CD4-positive, alpha-beta T cell (primary cell): ENCODE measurements at regions not wholly inside any gene's neighbourhood (a gene's known extent, or its start where the extent isn't known, plus 50 kb on each side); places are given as distances from the start of the nearest gene placed in this dataset.

Experiments
- ATAC-seq: fragments of 200-7000 bp; cut with Tn5 transposase; one replicate; pipeline ENCODE4 v1.10.0; 2022; ENCODE audit warnings: mild to moderate bottlenecking; ENCODE audit not compliant: poor library complexity
- CTCF ChIA-PET: fragments of 350-600 bp; sonication (Branson Sonifier 250); formaldehyde crosslinking; loops from one replicate; lab custom pipeline; 2021; ENCODE audit warnings: antibody characterized with exemption, inconsistent platforms; lab: Charles Lee
- POLR2A ChIA-PET: fragments of 350-600 bp; sonication (Branson Sonifier 250); formaldehyde crosslinking; loops from one replicate; lab custom pipeline; 2021; ENCODE audit warnings: antibody characterized with exemption, inconsistent platforms; lab: Charles Lee
- DNase-seq, 14 experiments: peaks; one replicate each; pipeline ENCODE4 v3.0.0-alpha.2; 2013 to 2020; ENCODE audit warnings: mixed read lengths in 2 of 14
- H3K27ac ChIP-seq, 2 donors: one replicate each; pipeline versions ENCODE4 v1.5.1 to v1.7.0; 2013; ENCODE audit warnings: low read length in 2 of 2, low read depth in 1 of 2, mild to moderate bottlenecking in 1 of 2
- H3K27me3 ChIP-seq, 2 experiments: 1 replicate in 1 of 2; 2 replicates in 1 of 2; pipeline versions ENCODE4 v1.6.1 to v1.7.0; 2013; ENCODE audit warnings: low read length in 2 of 2, control low read depth in 1 of 2, mild to moderate bottlenecking in 1 of 2, moderate library complexity in 1 of 2; ENCODE audit not compliant: insufficient read depth in 2 of 2, control insufficient read depth in 1 of 2
- H3K36me3 ChIP-seq: one replicate; pipeline ENCODE4 v1.6.1; 2013; ENCODE audit warnings: low read length, control low read depth; ENCODE audit not compliant: insufficient read depth
- H3K4me1 ChIP-seq: one replicate; pipeline ENCODE4 v1.6.1; 2013; ENCODE audit warnings: low read length, control low read depth; ENCODE audit not compliant: insufficient read depth
- H3K4me3 ChIP-seq: one replicate; pipeline ENCODE4 v1.5.1; 2013; ENCODE audit warnings: mild to moderate bottlenecking, low read length, moderate library complexity
- H3K9me3 ChIP-seq, 2 experiments: 1 replicate in 1 of 2; 2 replicates in 1 of 2; pipeline versions ENCODE4 v1.6.1 to v1.7.0; 2013; ENCODE audit warnings: low read length in 2 of 2, mild to moderate bottlenecking in 2 of 2, control low read depth in 1 of 2, moderate library complexity in 1 of 2; ENCODE audit not compliant: control insufficient read depth in 1 of 2, insufficient read depth in 1 of 2
- H3K27ac Mint-ChIP-seq: one replicate; pipeline ENCODE4 v1.8.0; 2020; ENCODE audit warnings: mixed read lengths
- H3K27me3 Mint-ChIP-seq: one replicate; pipeline ENCODE4 v1.8.0; 2021; ENCODE audit warnings: mixed read lengths
- H3K36me3 Mint-ChIP-seq: one replicate; pipeline ENCODE4 v1.8.0; 2021; ENCODE audit warnings: low read depth, mixed read lengths
- H3K4me1 Mint-ChIP-seq: one replicate; pipeline ENCODE4 v1.8.0; 2021; ENCODE audit warnings: low read depth, mixed read lengths
- H3K4me3 Mint-ChIP-seq: one replicate; pipeline ENCODE4 v1.8.0; 2020; ENCODE audit warnings: mild to moderate bottlenecking, mixed read lengths
- H3K9me3 Mint-ChIP-seq: one replicate; pipeline ENCODE4 v1.8.0; 2020; ENCODE audit warnings: mixed read lengths
- intact Hi-C, 2 experiments: fragments of 100-400 bp; cut with DNase I in 1 of 2; cut with micrococcal nuclease in 1 of 2; formaldehyde crosslinking; loops; one replicate each; pipeline versions ENCODE4 v1.15.1 to v1.9.0; 2023 to 2025; cut with DNase I, micrococcal nuclease
- TF ChIP-seq, protein P1 (sequence below): fragments of 200-600 bp; IDR thresholded peaks from one replicate; pipeline ENCODE4 v1.8.0; 2022; ENCODE audit warnings: antibody characterized with exemption, mild to moderate bottlenecking

DNA sequence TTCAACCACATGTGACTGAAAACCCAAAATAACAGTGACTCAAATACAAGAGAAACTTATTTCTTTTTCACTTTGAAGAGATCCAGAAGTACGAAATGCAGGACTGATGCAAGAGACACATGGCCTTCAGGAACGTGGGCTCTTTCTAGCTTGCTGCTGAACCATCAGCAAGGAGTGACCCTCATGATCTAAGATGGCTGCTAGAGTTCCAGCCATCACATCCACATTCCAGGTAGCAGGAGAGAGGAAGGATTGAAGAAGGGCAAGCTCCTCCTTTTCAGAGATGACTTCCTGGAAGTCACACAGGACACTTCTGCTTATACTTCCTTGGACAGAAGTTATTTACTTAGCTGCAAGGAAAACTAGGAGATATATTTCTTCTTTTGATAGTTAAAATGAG, 67.6 kb upstream of the BCL11B start:
- H3K27me3 Mint-ChIP-seq = peaks cover 34% of the 10 kb centered on the region
- Histone ChIP-seq H3K9me3 (peaks cover 0 to 5% of the 10 kb centered on the region in 2 experiments), H3K4me1 (no peaks in the 10 kb centered on the region), H3K27me3 (peaks cover 0 to 22% of the 10 kb centered on the region in 2 experiments), H3K36me3 (no peaks in the 10 kb centered on the region), H3K4me3 (no peak overlapping the region), H3K27ac (no peak overlapping the region)
- H3K4me3 Mint-ChIP-seq = no peak overlapping the region
- DNase-seq (no peak), ATAC-seq (no peak)
- no peaks in the 10 kb centered on the region for H3K4me1 Mint-ChIP-seq
- CTCF ChIA-PET = no interaction called here
- intact Hi-C loops = no loop called here
- POLR2A ChIA-PET = no interaction called here
- H3K27ac Mint-ChIP-seq = no peak overlapping the region
- H3K36me3 Mint-ChIP-seq = no peaks in the 10 kb centered on the region
- TF ChIP-seq, protein P1, sequence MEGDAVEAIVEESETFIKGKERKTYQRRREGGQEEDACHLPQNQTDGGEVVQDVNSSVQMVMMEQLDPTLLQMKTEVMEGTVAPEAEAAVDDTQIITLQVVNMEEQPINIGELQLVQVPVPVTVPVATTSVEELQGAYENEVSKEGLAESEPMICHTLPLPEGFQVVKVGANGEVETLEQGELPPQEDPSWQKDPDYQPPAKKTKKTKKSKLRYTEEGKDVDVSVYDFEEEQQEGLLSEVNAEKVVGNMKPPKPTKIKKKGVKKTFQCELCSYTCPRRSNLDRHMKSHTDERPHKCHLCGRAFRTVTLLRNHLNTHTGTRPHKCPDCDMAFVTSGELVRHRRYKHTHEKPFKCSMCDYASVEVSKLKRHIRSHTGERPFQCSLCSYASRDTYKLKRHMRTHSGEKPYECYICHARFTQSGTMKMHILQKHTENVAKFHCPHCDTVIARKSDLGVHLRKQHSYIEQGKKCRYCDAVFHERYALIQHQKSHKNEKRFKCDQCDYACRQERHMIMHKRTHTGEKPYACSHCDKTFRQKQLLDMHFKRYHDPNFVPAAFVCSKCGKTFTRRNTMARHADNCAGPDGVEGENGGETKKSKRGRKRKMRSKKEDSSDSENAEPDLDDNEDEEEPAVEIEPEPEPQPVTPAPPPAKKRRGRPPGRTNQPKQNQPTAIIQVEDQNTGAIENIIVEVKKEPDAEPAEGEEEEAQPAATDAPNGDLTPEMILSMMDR = no peak
- H3K9me3 Mint-ChIP-seq = no peaks in the 10 kb centered on the region

DNA sequence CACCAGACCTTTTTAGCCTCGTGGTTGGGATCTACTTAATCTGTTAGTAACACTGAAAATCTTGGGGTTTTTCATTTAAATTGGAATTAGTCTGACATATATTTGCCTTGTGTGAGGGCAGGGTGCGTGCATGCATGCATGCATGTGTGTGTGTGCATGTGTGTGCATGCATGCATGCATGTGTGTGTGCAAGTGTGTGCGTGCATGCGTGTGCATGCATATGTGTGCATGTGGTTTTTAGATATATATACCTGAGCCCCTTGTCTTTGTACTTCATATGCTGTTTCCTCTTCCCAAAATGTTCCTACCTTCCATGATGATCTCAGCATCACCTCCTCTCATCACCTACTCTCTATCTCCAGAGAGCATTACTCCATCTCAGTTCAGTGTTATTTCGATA, 66.3 kb upstream of the BCL11B start:
- ChIA-PET CTCF (interaction anchor here (0.6 kb wide), 1 partner anchor 557 kb away, joined by 3 read pairs; no protein-coding TSS in a partner anchor), POLR2A (no interaction called here)
- H3K4me3 Mint-ChIP-seq = no peak overlapping the region
- peaks cover 34% of the 10 kb centered on the region for H3K27me3 Mint-ChIP-seq
- ATAC-seq = no peak
- H3K4me1 ChIP-seq = no peaks in the 10 kb centered on the region
- TF ChIP-seq, protein P1 = no peak
- peaks cover 0 to 22% of the 10 kb centered on the region in 2 experiments for H3K27me3 ChIP-seq
- H3K36me3 Mint-ChIP-seq = no peaks in the 10 kb centered on the region
- no peak for DNase-seq
- H3K4me1 Mint-ChIP-seq = no peaks in the 10 kb centered on the region
- no peaks in the 10 kb centered on the region for H3K9me3 Mint-ChIP-seq
- no peaks in the 10 kb centered on the region for H3K36me3 ChIP-seq
- no peak overlapping the region for H3K4me3 ChIP-seq
- no peak overlapping the region for H3K27ac ChIP-seq
- peaks cover 0 to 5% of the 10 kb centered on the region in 2 experiments for H3K9me3 ChIP-seq
- no peak overlapping the region for H3K27ac Mint-ChIP-seq
- intact Hi-C loops = no loop called here

DNA sequence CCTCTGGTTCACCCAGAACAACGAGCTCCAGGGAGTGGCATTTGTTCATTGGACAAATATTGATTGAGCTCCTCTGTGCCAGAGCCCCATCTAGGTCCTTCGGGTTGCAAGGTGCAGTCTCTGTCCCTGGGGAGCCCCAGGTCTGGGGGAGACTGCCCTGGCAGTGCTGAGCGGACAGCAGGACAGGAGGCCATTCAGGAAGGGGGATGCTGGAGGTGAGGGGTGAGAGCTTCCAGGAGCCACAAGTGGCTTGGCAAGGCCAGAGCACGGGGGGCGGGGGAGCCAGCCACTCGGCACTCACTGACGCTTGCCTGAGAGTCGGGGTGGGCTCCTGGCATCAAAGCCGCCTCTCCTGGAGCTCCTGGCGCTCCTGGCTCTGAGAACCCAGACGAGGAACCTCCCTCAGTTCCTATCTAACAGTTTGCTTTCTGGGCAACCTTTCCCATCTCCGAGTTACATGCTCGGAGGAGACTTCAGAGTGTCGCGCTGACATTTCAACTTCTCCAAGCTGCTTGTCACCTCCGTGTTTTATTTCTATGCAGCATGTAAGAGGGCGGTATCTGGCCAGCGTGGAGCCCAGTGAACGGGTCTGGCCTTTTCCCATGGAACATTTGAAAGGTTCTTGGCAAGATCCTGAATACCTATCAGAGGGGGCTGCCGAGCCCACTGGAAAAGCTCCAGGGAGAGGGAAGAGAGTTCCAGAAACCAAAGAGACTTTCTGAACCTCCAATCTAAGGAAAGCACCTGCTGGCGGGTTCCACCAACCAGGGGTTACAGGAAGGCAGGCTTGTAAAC, 62.0 kb upstream of the BCL11B start:
- TF ChIP-seq, protein P1 = no peak
- CTCF ChIA-PET = no interaction called here
- no peaks in the 10 kb centered on the region for H3K9me3 Mint-ChIP-seq

More for the DNA sequence above, 62.0 kb upstream of the BCL11B start:
- no peak overlapping the region for H3K27ac Mint-ChIP-seq
- no peak overlapping the region for H3K4me3 Mint-ChIP-seq
- Histone ChIP-seq H3K27ac (no peak overlapping the region), H3K9me3 (no peaks in the 10 kb centered on the region), H3K27me3 (peaks cover 0 to 5% of the 10 kb centered on the region in 2 experiments), H3K4me3 (no peak overlapping the region), H3K4me1 (no peaks in the 10 kb centered on the region), H3K36me3 (no peaks in the 10 kb centered on the region)
- H3K4me1 Mint-ChIP-seq = no peaks in the 10 kb centered on the region
- intact Hi-C loops = no loop called here
- H3K36me3 Mint-ChIP-seq = no peaks in the 10 kb centered on the region
- peaks cover 24% of the 10 kb centered on the region for H3K27me3 Mint-ChIP-seq
- POLR2A ChIA-PET = no interaction called here
- DNase-seq (no peak), ATAC-seq (no peak)
